ENCODE measurements at regions not wholly inside any gene's neighbourhood (a gene's known extent, or its start where the extent isn't known, plus 50 kb on each side); places are given as distances from the start of the nearest gene placed in this dataset.
"Not testable (repeated sequence)": the region's sequence is repeated elsewhere in the genome, so short reads cannot be mapped to it uniquely, and the experiment has no call there.

GRCh38 chr16:21512280-21513192 lies 86.8 kb upstream of the METTL9 start:
- not testable (repeated sequence) for TF ChIP-seq CTCF (IDR thresholded peaks at IDR 0.05; ENCODE audit: borderline replicate concordance, extremely low read depth, low read length, poor library complexity, severe bottlenecking); EZH2 (IDR thresholded peaks at IDR 0.05; ENCODE audit: borderline replicate concordance, low read depth, low read length, severe bottlenecking)

Data from DND-41 (cell line).